ENCODE measurements at regions not wholly inside any gene's neighbourhood (a gene's known extent, or its start where the extent isn't known, plus 50 kb on each side); places are given as distances from the start of the nearest gene placed in this dataset.

DNA sequence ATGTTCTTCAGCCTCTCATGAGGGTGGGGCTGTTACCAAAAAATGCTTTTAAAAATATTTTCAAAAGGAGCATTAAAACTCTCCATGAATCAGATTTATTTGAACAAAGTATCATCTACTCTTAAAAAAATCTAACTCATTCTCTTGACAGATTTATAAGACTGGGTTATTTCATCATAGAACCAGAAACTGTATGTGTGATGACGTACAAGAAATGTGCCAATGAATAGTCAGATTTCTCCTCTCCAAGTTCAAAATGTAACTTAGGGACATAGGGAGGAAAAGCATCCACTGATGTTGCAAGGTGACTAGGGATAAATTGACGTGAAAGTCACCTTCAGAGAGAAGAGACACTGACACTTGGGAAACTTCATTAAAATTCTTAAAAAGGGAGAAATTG is 89.1 kb upstream of the CLNK start:
- TF ChIP-seq, protein P1, sequence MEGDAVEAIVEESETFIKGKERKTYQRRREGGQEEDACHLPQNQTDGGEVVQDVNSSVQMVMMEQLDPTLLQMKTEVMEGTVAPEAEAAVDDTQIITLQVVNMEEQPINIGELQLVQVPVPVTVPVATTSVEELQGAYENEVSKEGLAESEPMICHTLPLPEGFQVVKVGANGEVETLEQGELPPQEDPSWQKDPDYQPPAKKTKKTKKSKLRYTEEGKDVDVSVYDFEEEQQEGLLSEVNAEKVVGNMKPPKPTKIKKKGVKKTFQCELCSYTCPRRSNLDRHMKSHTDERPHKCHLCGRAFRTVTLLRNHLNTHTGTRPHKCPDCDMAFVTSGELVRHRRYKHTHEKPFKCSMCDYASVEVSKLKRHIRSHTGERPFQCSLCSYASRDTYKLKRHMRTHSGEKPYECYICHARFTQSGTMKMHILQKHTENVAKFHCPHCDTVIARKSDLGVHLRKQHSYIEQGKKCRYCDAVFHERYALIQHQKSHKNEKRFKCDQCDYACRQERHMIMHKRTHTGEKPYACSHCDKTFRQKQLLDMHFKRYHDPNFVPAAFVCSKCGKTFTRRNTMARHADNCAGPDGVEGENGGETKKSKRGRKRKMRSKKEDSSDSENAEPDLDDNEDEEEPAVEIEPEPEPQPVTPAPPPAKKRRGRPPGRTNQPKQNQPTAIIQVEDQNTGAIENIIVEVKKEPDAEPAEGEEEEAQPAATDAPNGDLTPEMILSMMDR (IDR thresholded peaks at IDR 0.05) = no peak
- DNase-seq = no peak
- Mint-ChIP-seq H3K4me3 (no peak overlapping the region), H3K4me1 (peaks cover 15% of the 10 kb centered on the region), H3K27me3 (ENCODE audit: low read depth, poor library complexity) (peaks cover 4% of the 10 kb centered on the region), H3K9me3 (peaks cover 36% of the 10 kb centered on the region), H3K27ac (no peak overlapping the region), H3K36me3 (ENCODE audit: low read depth) (peaks cover 5% of the 10 kb centered on the region)

DNA sequence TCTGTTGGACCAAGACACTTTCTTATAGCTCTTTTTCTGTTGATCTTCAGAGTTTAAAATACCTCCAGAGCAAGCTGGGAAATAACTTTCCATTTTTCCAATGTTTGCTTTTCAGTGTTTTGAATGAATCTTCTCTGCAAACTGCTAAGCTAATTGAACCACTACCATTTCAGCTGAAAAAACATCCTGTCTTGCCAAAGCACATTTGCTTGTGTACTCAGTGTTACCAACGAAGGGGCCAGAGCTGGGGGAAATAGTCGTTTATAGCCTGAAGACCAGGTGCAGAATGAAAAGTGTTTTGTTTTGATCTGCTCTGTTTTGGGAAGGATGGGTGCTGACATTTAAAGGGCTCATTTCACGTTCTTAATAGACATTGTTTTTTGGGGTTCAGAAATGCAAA is 88.4 kb upstream of the CLNK start:
- H3K9me3 Mint-ChIP-seq = peaks cover 36% of the 10 kb centered on the region
- H3K4me3 Mint-ChIP-seq = no peak overlapping the region
- TF ChIP-seq, protein P1 (IDR thresholded peaks at IDR 0.05) = no peak
- DNase-seq = no peak
- H3K36me3 Mint-ChIP-seq (ENCODE audit: low read depth) = peaks cover 5% of the 10 kb centered on the region
- H3K4me1 Mint-ChIP-seq = peaks cover 15% of the 10 kb centered on the region
- peaks cover 4% of the 10 kb centered on the region for H3K27me3 Mint-ChIP-seq (ENCODE audit: low read depth, poor library complexity)
- H3K27ac Mint-ChIP-seq = peak overlapping the region; percentile 91

DNA sequence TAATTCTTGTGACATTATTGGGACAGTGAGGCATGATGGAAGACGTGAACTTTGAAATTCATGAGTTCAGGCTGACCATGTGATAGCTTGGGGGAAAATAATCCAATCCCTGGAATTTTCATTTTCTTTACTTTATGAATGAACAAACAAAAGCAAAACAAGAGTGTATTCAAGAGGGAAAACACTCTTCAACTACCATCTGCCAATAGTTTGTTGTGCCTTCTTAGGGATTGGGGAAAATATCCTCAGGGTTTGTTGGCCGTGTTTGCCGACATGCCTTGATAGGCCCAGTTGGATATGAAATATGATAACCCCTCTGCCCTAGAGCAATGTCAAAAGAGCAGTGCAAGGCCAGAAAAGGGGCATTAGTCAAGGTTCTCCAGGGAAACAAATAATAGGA is 80.8 kb upstream of the CLNK start:
- H3K27ac Mint-ChIP-seq = no peak overlapping the region
- H3K27me3 Mint-ChIP-seq (ENCODE audit: low read depth, poor library complexity) = peaks cover 4% of the 10 kb centered on the region

DNA sequence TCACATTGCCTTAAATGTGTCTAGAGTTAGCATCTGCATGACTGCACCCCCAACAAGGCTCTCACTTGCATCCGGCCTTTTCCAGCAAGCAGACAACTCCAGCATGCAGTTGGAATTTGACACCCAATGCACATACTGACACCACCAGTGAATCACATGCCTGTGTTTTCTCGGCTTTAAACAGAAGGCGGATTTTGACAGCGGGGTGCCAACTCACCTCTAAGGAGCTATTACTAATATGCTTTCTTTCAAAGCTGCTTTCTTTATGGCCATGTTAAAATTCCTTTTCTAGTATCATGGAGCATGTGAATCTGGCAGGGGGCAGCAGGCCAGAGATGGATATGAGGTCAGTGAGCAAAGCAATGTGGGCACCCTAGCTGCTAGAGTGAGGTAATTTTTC is 78.0 kb upstream of the CLNK start:
- no peaks in the 10 kb centered on the region for H3K27me3 Mint-ChIP-seq (ENCODE audit: low read depth, poor library complexity)

More for the DNA sequence above, 80.8 kb upstream of the CLNK start:
- TF ChIP-seq, protein P1 (IDR thresholded peaks at IDR 0.05) = no peak
- DNase-seq = no peak
- Mint-ChIP-seq H3K9me3 (peaks cover 10% of the 10 kb centered on the region), H3K4me1 (peaks cover 33% of the 10 kb centered on the region), H3K4me3 (no peak overlapping the region), H3K36me3 (ENCODE audit: low read depth) (no peaks in the 10 kb centered on the region)

DNA sequence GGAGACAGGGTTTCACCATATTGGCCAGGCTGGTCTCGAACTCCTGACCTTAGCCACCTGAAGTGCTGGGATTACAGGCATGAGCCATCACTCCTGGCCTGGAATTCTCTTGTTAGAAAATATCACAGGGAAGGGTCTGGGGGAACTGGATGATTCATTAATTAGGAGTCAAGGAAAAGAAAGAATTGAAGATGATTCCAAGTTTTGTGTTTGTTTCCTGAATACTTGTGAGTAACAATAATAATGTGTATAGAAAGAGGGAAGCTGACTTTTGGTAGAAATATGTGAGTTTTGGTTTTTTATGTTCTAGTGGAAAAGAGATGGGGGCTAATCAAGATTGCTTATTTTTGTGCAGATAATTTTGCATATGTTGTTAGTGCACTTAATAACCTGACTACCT is 77.3 kb upstream of the CLNK start:
- Mint-ChIP-seq H3K4me1 (peaks cover 48% of the 10 kb centered on the region), H3K4me3 (no peak overlapping the region), H3K9me3 (peaks cover 3% of the 10 kb centered on the region), H3K27me3 (ENCODE audit: low read depth, poor library complexity) (no peaks in the 10 kb centered on the region), H3K36me3 (ENCODE audit: low read depth) (no peaks in the 10 kb centered on the region), H3K27ac (no peak overlapping the region)
- TF ChIP-seq, protein P1 (IDR thresholded peaks at IDR 0.05) = no peak
- no peak for DNase-seq

More for the DNA sequence above, 78.0 kb upstream of the CLNK start:
- Mint-ChIP-seq H3K9me3 (peaks cover 6% of the 10 kb centered on the region), H3K4me1 (peaks cover 48% of the 10 kb centered on the region), H3K36me3 (ENCODE audit: low read depth) (no peaks in the 10 kb centered on the region), H3K27ac (no peak overlapping the region), H3K4me3 (no peak overlapping the region)
- TF ChIP-seq, protein P1 (IDR thresholded peaks at IDR 0.05) = no peak
- peak; percentile 41 for DNase-seq

DNA sequence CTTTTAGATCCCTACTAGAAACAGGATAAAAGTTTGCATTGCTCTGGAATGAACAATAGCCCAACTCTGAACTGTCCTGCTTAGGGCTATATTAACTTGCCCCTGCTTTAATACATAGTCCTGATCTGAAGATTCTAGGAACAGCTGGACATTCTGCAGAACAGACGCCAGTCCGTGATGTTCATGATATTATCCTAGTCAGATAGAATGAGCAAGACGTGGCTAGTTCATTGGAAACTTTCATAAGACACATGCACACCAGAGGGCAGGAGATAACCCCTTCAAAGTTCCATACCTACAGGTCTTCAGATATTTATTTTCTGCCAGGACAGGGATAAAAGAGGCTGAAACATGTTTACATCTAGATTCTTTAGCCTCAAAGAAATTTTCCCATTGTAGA is 75.5 kb upstream of the CLNK start:
- Mint-ChIP-seq H3K36me3 (ENCODE audit: low read depth) (no peaks in the 10 kb centered on the region), H3K4me1 (peaks cover 56% of the 10 kb centered on the region), H3K9me3 (peaks cover 3% of the 10 kb centered on the region), H3K27me3 (ENCODE audit: low read depth, poor library complexity) (no peaks in the 10 kb centered on the region), H3K4me3 (no peak overlapping the region), H3K27ac (no peak overlapping the region)
- DNase-seq = no peak
- TF ChIP-seq, protein P1 (IDR thresholded peaks at IDR 0.05) = no peak
